Neural progenitor cell (in vitro differentiated cells): ENCODE measurements at regions not wholly inside any gene's neighbourhood (a gene's known extent, or its start where the extent isn't known, plus 50 kb on each side); places are given as distances from the start of the nearest gene placed in this dataset.

ENCODE experiments used
- EZH2 ChIP-seq: fragments of 200-600 bp; sonication (generic); IDR thresholded peaks from 2 replicates; pipeline ENCODE4 v1.6.1; 2017; ENCODE audit warnings: antibody characterized with exemption, mild to moderate bottlenecking, moderate library complexity
- TF ChIP-seq, protein P1 (sequence below): fragments of 200-600 bp; sonication (generic); IDR thresholded peaks from 2 replicates; pipeline ENCODE4 v1.5.1; 2017; ENCODE audit warnings: antibody characterized with exemption, mild to moderate bottlenecking

DNA sequence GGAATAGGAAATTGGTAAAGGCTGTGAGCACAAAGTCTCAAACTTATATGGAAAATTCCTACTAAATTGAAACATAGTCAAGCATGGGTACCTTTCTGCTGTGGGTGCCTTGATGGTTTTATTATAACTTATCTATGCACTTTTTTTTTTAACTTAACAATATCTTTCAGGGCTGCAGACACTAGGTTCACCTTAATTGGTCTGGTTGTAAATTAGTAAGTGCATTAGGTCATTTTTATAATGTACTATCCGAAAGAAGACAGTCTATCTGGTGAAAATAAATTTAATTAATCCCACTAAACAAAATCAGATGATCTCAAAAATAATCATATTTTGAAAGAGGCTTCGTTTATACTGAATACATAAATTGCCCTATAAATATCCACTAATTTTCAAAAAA lies 446.8 kb upstream of the DCN start:
- TF ChIP-seq, protein P1, sequence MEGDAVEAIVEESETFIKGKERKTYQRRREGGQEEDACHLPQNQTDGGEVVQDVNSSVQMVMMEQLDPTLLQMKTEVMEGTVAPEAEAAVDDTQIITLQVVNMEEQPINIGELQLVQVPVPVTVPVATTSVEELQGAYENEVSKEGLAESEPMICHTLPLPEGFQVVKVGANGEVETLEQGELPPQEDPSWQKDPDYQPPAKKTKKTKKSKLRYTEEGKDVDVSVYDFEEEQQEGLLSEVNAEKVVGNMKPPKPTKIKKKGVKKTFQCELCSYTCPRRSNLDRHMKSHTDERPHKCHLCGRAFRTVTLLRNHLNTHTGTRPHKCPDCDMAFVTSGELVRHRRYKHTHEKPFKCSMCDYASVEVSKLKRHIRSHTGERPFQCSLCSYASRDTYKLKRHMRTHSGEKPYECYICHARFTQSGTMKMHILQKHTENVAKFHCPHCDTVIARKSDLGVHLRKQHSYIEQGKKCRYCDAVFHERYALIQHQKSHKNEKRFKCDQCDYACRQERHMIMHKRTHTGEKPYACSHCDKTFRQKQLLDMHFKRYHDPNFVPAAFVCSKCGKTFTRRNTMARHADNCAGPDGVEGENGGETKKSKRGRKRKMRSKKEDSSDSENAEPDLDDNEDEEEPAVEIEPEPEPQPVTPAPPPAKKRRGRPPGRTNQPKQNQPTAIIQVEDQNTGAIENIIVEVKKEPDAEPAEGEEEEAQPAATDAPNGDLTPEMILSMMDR = no peak
- TF ChIP-seq EZH2 = no peak
